ENCODE measurements at regions not wholly inside any gene's neighbourhood (a gene's known extent, or its start where the extent isn't known, plus 50 kb on each side); places are given as distances from the start of the nearest gene placed in this dataset.

DNA sequence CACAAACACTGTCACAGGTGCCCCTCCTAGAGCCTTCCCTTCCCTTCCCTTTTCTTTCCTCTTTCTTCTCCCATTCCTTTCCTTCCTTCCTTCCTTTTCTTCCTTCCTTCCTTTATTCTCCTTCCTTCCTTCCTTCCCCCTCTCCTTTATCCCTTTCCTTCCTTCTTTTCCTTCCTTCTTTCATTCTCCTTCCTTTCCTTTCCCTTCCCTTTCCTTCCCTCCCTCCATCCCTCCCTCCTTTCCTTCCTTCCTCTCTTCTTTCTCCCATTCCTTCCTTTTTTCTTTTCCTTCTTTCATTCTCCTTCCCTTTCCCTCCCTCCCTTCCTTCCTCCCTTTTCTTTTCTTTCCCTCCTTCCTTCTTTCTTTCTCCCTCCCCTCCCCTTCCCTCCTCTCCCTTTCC is 170.0 kb downstream of the ENGASE start:
- TF ChIP-seq YY1 (IDR thresholded peaks at IDR 0.05; ENCODE audit: low read depth) (no peak), MAX (IDR thresholded peaks at IDR 0.05) (no peak), EP300 (IDR thresholded peaks at IDR 0.05; ENCODE audit: borderline replicate concordance) (no peak), TCF12 (IDR thresholded peaks at IDR 0.05; ENCODE audit: low read depth) (no peak), FOXM1 (IDR thresholded peaks at IDR 0.05; ENCODE audit: borderline replicate concordance, low read depth) (no peak), NFIC (IDR thresholded peaks at IDR 0.05) (no peak), ZBTB7A (IDR thresholded peaks at IDR 0.05; ENCODE audit: low read depth) (no peak), CREB1 (IDR thresholded peaks at IDR 0.05; ENCODE audit: low read depth) (no peak), CEBPB (IDR thresholded peaks at IDR 0.05) (no peak), RAD21 (IDR thresholded peaks at IDR 0.05; ENCODE audit: low read depth) (no peak)
- TF ChIP-seq, protein P1, sequence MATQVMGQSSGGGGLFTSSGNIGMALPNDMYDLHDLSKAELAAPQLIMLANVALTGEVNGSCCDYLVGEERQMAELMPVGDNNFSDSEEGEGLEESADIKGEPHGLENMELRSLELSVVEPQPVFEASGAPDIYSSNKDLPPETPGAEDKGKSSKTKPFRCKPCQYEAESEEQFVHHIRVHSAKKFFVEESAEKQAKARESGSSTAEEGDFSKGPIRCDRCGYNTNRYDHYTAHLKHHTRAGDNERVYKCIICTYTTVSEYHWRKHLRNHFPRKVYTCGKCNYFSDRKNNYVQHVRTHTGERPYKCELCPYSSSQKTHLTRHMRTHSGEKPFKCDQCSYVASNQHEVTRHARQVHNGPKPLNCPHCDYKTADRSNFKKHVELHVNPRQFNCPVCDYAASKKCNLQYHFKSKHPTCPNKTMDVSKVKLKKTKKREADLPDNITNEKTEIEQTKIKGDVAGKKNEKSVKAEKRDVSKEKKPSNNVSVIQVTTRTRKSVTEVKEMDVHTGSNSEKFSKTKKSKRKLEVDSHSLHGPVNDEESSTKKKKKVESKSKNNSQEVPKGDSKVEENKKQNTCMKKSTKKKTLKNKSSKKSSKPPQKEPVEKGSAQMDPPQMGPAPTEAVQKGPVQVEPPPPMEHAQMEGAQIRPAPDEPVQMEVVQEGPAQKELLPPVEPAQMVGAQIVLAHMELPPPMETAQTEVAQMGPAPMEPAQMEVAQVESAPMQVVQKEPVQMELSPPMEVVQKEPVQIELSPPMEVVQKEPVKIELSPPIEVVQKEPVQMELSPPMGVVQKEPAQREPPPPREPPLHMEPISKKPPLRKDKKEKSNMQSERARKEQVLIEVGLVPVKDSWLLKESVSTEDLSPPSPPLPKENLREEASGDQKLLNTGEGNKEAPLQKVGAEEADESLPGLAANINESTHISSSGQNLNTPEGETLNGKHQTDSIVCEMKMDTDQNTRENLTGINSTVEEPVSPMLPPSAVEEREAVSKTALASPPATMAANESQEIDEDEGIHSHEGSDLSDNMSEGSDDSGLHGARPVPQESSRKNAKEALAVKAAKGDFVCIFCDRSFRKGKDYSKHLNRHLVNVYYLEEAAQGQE (IDR thresholded peaks at IDR 0.05; ENCODE audit: low read depth) = no peak
